ENCODE measurements at regions not wholly inside any gene's neighbourhood (a gene's known extent, or its start where the extent isn't known, plus 50 kb on each side); places are given as distances from the start of the nearest gene placed in this dataset.
"Not testable (repeated sequence)": the region's sequence is repeated elsewhere in the genome, so short reads cannot be mapped to it uniquely, and the experiment has no call there.

- Histone ChIP-seq H3K27me3 (ENCODE audit: control insufficient read depth, insufficient read depth, low read length) (no peaks in the 10 kb centered on the region), H3K4me3 (ENCODE audit: low read depth, low read length) (no peak overlapping the region), H3K27ac (ENCODE audit: low read depth, low read length) (no peak overlapping the region), H3K9me3 (ENCODE audit: control insufficient read depth, insufficient read depth, low read length) (no peaks in the 10 kb centered on the region)
- CTCF ChIA-PET, result no interaction called here
- POLR2A ChIA-PET, result no interaction called here
- DNase-seq (ENCODE audit: low read depth, low spot score), result no peak
- TF ChIP-seq, protein P1, sequence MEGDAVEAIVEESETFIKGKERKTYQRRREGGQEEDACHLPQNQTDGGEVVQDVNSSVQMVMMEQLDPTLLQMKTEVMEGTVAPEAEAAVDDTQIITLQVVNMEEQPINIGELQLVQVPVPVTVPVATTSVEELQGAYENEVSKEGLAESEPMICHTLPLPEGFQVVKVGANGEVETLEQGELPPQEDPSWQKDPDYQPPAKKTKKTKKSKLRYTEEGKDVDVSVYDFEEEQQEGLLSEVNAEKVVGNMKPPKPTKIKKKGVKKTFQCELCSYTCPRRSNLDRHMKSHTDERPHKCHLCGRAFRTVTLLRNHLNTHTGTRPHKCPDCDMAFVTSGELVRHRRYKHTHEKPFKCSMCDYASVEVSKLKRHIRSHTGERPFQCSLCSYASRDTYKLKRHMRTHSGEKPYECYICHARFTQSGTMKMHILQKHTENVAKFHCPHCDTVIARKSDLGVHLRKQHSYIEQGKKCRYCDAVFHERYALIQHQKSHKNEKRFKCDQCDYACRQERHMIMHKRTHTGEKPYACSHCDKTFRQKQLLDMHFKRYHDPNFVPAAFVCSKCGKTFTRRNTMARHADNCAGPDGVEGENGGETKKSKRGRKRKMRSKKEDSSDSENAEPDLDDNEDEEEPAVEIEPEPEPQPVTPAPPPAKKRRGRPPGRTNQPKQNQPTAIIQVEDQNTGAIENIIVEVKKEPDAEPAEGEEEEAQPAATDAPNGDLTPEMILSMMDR (IDR thresholded peaks at IDR 0.05; ENCODE audit: low read depth, low read length), result no peak
These were observed 318.8 kb upstream of the KCNMB2 start for GRCh38 chr3:178217479-178217878.

DNA sequence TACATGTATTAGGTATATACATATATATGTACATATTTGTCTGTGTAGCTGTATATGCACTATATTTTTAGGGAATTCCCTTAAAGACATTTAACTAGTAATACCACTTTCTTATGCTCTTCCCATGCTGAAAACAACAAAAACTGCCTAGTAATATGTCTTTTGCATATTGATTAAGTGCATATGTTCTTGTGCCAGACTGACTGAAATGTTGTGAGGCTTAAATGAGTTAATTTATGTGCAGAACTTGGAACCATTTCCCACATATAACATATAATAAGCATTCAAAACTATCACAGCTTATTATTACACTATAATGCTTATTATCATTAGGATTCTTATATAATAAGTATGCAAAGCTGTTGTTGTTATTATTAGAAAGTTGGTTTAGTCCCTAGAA, 318.0 kb upstream of the KCNMB2 start:
- no peak for DNase-seq (ENCODE audit: low read depth, low spot score)
- ChIA-PET POLR2A (no interaction called here), CTCF (no interaction called here)
- no peak overlapping the region for H3K27ac ChIP-seq (ENCODE audit: low read depth, low read length)
- H3K4me3 ChIP-seq (ENCODE audit: low read depth, low read length), result no peak overlapping the region
- H3K9me3 ChIP-seq (ENCODE audit: control insufficient read depth, insufficient read depth, low read length), result no peaks in the 10 kb centered on the region
- H3K27me3 ChIP-seq (ENCODE audit: control insufficient read depth, insufficient read depth, low read length), result no peaks in the 10 kb centered on the region
- TF ChIP-seq, protein P1 (IDR thresholded peaks at IDR 0.05; ENCODE audit: low read depth, low read length), result no peak

DNA sequence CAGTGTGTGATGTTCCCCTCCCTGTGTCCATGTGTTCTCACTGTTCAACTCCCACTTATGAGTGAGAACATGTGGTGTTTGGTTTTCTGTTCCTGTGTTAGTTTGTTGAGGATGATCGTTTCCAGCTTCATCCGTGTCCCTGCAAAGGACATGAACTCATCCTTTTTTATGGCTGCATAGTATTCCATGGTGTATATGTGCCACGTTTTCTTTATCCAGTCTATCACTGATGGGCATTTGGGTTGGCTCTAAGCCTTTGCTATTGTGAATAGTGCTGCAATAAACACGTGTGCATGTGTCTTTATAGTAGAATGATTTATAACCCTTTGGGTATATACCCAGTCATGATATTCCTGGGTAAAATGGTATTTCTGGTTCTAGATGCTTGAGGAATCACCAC, 316.6 kb upstream of the KCNMB2 start:
- H3K27me3 ChIP-seq (ENCODE audit: control insufficient read depth, insufficient read depth, low read length); H3K9me3 ChIP-seq (ENCODE audit: control insufficient read depth, insufficient read depth, low read length); DNase-seq (ENCODE audit: low read depth, low spot score); CTCF ChIA-PET; H3K4me3 ChIP-seq (ENCODE audit: low read depth, low read length); POLR2A ChIA-PET; H3K27ac ChIP-seq (ENCODE audit: low read depth, low read length): not testable (repeated sequence)

GRCh38 chr3:178223876-178224275, 312.4 kb upstream of the KCNMB2 start:
- TF ChIP-seq, protein P1 (IDR thresholded peaks at IDR 0.05; ENCODE audit: low read depth, low read length), result no peak
- H3K27ac ChIP-seq (ENCODE audit: low read depth, low read length), result no peak overlapping the region
- H3K27me3 ChIP-seq (ENCODE audit: control insufficient read depth, insufficient read depth, low read length), result no peaks in the 10 kb centered on the region
- CTCF ChIA-PET, result no interaction called here
- H3K4me3 ChIP-seq (ENCODE audit: low read depth, low read length), result no peak overlapping the region
- no peak for DNase-seq (ENCODE audit: low read depth, low spot score)
- no peaks in the 10 kb centered on the region for H3K9me3 ChIP-seq (ENCODE audit: control insufficient read depth, insufficient read depth, low read length)
- POLR2A ChIA-PET, result no interaction called here

DNA sequence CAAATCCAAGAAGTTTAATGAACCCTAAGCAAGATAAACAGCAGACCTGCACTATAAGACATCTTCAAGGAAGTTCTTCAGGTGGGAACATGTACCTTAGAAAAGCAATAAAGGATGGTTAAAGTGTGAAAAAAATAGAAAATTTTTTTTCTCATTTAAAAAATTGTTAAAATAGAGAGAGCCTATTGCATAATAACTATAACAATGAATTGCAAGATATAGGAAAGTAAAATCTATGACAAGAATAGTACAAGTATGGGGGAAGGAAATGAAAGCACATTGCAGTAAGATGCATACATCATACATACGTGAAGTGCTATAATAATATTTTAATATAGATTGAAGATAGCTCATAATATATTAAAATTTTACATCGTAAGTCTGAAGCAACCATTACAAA, 310.1 kb upstream of the KCNMB2 start:
- TF ChIP-seq, protein P1 (IDR thresholded peaks at IDR 0.05; ENCODE audit: low read depth, low read length), result no peak
- Histone ChIP-seq H3K4me3 (ENCODE audit: low read depth, low read length) (no peak overlapping the region), H3K27ac (ENCODE audit: low read depth, low read length) (no peak overlapping the region), H3K9me3 (ENCODE audit: control insufficient read depth, insufficient read depth, low read length) (no peaks in the 10 kb centered on the region), H3K27me3 (ENCODE audit: control insufficient read depth, insufficient read depth, low read length) (no peaks in the 10 kb centered on the region)
- DNase-seq (ENCODE audit: low read depth, low spot score), result no peak
- CTCF ChIA-PET, result no interaction called here
- POLR2A ChIA-PET, result no interaction called here

GRCh38 chr3:178231645-178232044, 304.6 kb upstream of the KCNMB2 start:
- H3K27me3 ChIP-seq (ENCODE audit: control insufficient read depth, insufficient read depth, low read length), result no peaks in the 10 kb centered on the region
- POLR2A ChIA-PET, result no interaction called here
- CTCF ChIA-PET, result no interaction called here
- H3K27ac ChIP-seq (ENCODE audit: low read depth, low read length), result no peak overlapping the region
- no peak for DNase-seq (ENCODE audit: low read depth, low spot score)
- TF ChIP-seq, protein P1 (IDR thresholded peaks at IDR 0.05; ENCODE audit: low read depth, low read length), result no peak
- H3K9me3 ChIP-seq (ENCODE audit: control insufficient read depth, insufficient read depth, low read length), result no peaks in the 10 kb centered on the region
- H3K4me3 ChIP-seq (ENCODE audit: low read depth, low read length), result no peak overlapping the region
